ENCODE measurements at regions not wholly inside any gene's neighbourhood (a gene's known extent, or its start where the extent isn't known, plus 50 kb on each side); places are given as distances from the start of the nearest gene placed in this dataset.
"Not testable (repeated sequence)": the region's sequence is repeated elsewhere in the genome, so short reads cannot be mapped to it uniquely, and the experiment has no call there.

GRCh38 chr14:31911160-31911559, 165.9 kb upstream of the ARHGAP5 start:
- DNase-seq, result no peak
- H3K27me3 Mint-ChIP-seq, result peaks cover 9% of the 10 kb centered on the region
- peaks cover 5% of the 10 kb centered on the region for H3K36me3 Mint-ChIP-seq (ENCODE audit: low read depth)
- peaks cover 9% of the 10 kb centered on the region for H3K9me3 Mint-ChIP-seq
- ChIA-PET POLR2A (no interaction called here), CTCF (no interaction called here)
- no peak overlapping the region for H3K27ac Mint-ChIP-seq
- H3K4me3 Mint-ChIP-seq, result no peak overlapping the region
- H3K4me1 Mint-ChIP-seq, result no peaks in the 10 kb centered on the region

GRCh38 chr14:31913370-31913769, 163.7 kb upstream of the ARHGAP5 start:
- no peak overlapping the region for H3K4me3 Mint-ChIP-seq
- no peak overlapping the region for H3K27ac Mint-ChIP-seq
- no peaks in the 10 kb centered on the region for H3K4me1 Mint-ChIP-seq
- peaks cover 6% of the 10 kb centered on the region for H3K27me3 Mint-ChIP-seq
- CTCF ChIA-PET, result no interaction called here
- H3K36me3 Mint-ChIP-seq (ENCODE audit: low read depth), result peaks cover 5% of the 10 kb centered on the region
- H3K9me3 Mint-ChIP-seq, result peaks cover 9% of the 10 kb centered on the region
- DNase-seq, result no peak
- POLR2A ChIA-PET, result no interaction called here

- DNase-seq; H3K9me3 Mint-ChIP-seq; CTCF ChIA-PET; H3K4me1 Mint-ChIP-seq; H3K36me3 Mint-ChIP-seq (ENCODE audit: low read depth); H3K27me3 Mint-ChIP-seq; H3K27ac Mint-ChIP-seq; H3K4me3 Mint-ChIP-seq; POLR2A ChIA-PET: not testable (repeated sequence)
Measured at GRCh38 chr14:31918289-31918688, 158.8 kb upstream of the ARHGAP5 start.

- CTCF ChIA-PET, result no interaction called here
- H3K4me3 Mint-ChIP-seq, result no peak overlapping the region
- POLR2A ChIA-PET, result no interaction called here
- no peak for DNase-seq
- H3K27me3 Mint-ChIP-seq, result peaks cover 2% of the 10 kb centered on the region
- no peaks in the 10 kb centered on the region for H3K36me3 Mint-ChIP-seq (ENCODE audit: low read depth)
- no peak overlapping the region for H3K27ac Mint-ChIP-seq
- H3K4me1 Mint-ChIP-seq, result no peaks in the 10 kb centered on the region
- H3K9me3 Mint-ChIP-seq, result no peaks in the 10 kb centered on the region
Measured at GRCh38 chr14:31920001-31920400, 157.1 kb upstream of the ARHGAP5 start.

DNA sequence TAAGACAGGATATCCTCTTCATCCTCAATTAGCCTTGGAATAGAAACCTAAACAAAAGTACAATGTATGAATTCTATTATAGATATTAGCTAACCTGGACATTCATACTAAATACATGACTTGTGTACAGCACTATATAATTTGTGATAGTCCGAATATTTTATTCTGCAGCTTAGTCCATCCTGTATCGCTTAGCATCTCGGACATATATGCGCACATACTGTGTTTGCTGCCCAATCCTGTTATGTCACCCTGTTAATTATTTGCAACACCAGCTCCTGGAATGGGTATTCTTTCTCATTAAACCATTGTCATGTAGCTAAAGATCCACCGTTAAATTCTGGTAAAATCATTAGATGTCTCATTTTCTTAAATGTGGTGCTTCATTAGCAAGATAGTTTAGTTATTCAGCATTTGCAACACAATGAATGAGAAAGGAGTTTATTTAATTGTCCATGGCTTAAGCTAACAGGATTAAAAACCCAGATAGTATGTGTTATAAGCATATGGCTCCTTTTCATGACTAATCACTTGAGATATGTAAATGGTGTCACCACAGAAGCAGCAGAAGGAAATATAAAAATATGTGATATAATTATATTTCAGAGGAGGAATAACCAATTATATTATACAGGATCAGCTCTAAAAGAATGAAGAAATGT, 156.0 kb upstream of the ARHGAP5 start:
- ChIA-PET CTCF (no interaction called here), POLR2A (no interaction called here)
- Mint-ChIP-seq H3K27me3 (peaks cover 2% of the 10 kb centered on the region), H3K36me3 (ENCODE audit: low read depth) (no peaks in the 10 kb centered on the region), H3K27ac (no peak overlapping the region), H3K4me3 (no peak overlapping the region), H3K9me3 (no peaks in the 10 kb centered on the region), H3K4me1 (no peaks in the 10 kb centered on the region)
- no peak for DNase-seq

DNA sequence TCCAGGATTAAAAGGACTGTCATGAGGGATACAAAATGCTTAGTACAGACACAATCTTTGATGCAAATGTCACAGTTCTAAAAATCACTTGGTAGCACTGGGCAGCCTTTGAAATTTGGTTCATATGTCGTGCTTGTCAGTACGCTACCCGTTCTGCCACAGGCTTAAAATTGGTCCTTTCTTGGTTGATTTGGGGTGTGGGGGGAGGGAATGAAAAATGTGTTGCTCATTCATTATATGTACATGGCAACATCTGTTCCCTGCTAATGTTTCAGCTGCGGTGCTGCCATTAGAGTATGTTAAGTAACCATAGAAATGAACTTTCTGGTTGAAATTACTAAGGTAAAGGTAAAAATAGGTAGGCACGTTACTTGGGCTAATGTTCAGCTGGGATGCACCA, 155.4 kb upstream of the ARHGAP5 start:
- no peak for DNase-seq
- ChIA-PET CTCF (no interaction called here), POLR2A (no interaction called here)
- peaks cover 2% of the 10 kb centered on the region for H3K27me3 Mint-ChIP-seq
- no peaks in the 10 kb centered on the region for H3K36me3 Mint-ChIP-seq (ENCODE audit: low read depth)
- no peak overlapping the region for H3K4me3 Mint-ChIP-seq
- H3K9me3 Mint-ChIP-seq, result no peaks in the 10 kb centered on the region
- no peak overlapping the region for H3K27ac Mint-ChIP-seq
- H3K4me1 Mint-ChIP-seq, result peaks cover 2% of the 10 kb centered on the region

DNA sequence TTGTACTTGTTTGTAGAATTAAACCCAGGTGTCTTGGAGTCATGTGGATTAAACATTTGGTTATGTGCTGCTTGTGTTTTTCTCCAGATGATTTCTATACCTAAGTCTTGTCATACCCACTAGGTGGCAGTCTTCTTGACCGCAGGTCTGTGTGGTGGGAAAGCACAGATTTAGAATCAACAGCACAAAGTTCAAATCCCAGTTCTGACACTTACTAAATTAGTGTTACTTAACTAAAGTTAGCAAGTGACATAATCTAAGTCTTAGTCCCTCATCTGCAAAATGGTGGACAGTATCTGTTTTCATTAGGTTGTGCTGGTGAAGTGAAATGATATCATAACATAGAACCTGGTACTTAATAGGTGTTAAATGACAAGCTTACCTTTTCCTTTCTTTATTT, 151.0 kb upstream of the ARHGAP5 start:
- CTCF ChIA-PET, result interaction anchor here (0.7 to 2.7 kb wide), 16 partner anchors 9 to 634 kb away, joined by 3 to 16 read pairs (median 4); no protein-coding TSS in a partner anchor
- no peak overlapping the region for H3K27ac Mint-ChIP-seq
- H3K4me1 Mint-ChIP-seq, result peaks cover 15% of the 10 kb centered on the region
- H3K4me3 Mint-ChIP-seq, result no peak overlapping the region
- H3K9me3 Mint-ChIP-seq, result no peaks in the 10 kb centered on the region
- H3K27me3 Mint-ChIP-seq, result no peaks in the 10 kb centered on the region
- peak; percentile 32 for DNase-seq
- POLR2A ChIA-PET, result interaction anchor here (0.7 to 1.3 kb wide), 2 partner anchors 11 to 14 kb away, joined by 3 to 4 read pairs; no protein-coding TSS in a partner anchor
- H3K36me3 Mint-ChIP-seq (ENCODE audit: low read depth), result no peaks in the 10 kb centered on the region

DNA sequence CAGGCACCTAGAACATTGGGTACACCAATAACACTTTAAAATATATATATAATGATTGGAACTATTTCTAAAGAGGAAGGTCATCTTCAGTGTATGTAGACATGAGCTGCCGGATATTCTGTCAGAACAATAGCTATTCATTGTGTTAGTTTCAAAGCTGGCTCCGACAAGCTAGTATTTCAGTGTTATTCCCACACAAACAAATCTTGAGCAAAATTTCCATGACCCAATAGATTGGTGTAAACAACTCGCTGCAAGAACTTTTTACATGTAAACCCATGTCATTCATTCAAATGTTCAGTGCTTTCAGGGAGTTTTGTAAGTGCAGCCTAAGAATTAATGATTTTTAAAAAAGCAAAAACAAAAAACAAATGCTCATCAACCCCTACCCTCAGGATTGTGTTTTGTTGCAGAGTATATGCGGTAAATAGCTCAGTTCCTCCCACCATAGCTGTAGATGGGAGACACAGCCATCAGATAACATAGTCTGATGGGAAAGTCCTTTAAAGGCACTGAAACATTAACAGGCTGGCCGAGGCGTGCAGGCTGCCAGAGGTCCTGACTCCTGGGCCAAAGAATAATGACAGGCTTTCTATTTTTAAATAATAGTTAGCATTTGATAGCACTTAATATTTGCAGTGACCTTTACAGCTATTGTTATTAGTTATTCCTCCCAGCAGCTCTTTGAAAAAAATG, 150.3 kb upstream of the ARHGAP5 start:
- Mint-ChIP-seq H3K27ac (no peak overlapping the region), H3K4me3 (no peak overlapping the region), H3K4me1 (peaks cover 15% of the 10 kb centered on the region), H3K27me3 (no peaks in the 10 kb centered on the region), H3K9me3 (no peaks in the 10 kb centered on the region), H3K36me3 (ENCODE audit: low read depth) (no peaks in the 10 kb centered on the region)
- ChIA-PET POLR2A (interaction anchor here (0.7 to 1.3 kb wide), 2 partner anchors 11 to 14 kb away, joined by 3 to 4 read pairs; no protein-coding TSS in a partner anchor), CTCF (interaction anchor here (0.6 to 2.7 kb wide), 18 partner anchors 9 to 633 kb away, joined by 3 to 16 read pairs (median 4); no protein-coding TSS in a partner anchor)
- no peak for DNase-seq

- no peaks in the 10 kb centered on the region for H3K27me3 Mint-ChIP-seq
- ChIA-PET POLR2A (interaction anchor here (1.3 kb wide), 1 partner anchor 10 kb away, joined by 4 read pairs; no protein-coding TSS in a partner anchor), CTCF (interaction anchor here (0.8 to 2.7 kb wide), 8 partner anchors 8 to 328 kb away, joined by 3 to 16 read pairs (median 9); no protein-coding TSS in a partner anchor)
- peak overlapping the region; percentile 11 for H3K27ac Mint-ChIP-seq
- DNase-seq, result no peak
- no peaks in the 10 kb centered on the region for H3K9me3 Mint-ChIP-seq
- H3K36me3 Mint-ChIP-seq (ENCODE audit: low read depth), result no peaks in the 10 kb centered on the region
- H3K4me1 Mint-ChIP-seq, result peaks cover 15% of the 10 kb centered on the region
- H3K4me3 Mint-ChIP-seq, result no peak overlapping the region
Measured at GRCh38 chr14:31927348-31927832, 149.7 kb upstream of the ARHGAP5 start.

DNA sequence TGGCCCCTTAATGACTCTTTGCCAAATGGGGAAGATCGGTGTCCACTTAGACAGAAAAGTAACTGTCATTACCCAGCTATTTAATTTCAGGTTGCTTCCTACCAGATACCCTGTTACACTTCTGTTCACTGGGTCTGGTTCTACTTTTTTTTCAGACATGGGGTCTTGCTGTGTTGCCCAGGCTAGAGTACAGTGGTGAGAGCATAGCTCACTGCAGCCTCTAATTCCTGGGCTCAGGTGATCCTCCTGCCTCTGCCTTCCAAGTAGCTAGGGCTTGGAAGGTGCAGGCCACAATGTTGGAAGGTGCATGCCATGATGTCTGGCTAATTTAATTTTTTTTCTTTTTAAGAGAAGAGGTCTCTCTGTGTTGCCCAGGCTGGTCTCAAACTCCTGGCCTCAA, 147.0 kb upstream of the ARHGAP5 start:
- Mint-ChIP-seq H3K36me3 (ENCODE audit: low read depth) (no peaks in the 10 kb centered on the region), H3K27me3 (no peaks in the 10 kb centered on the region), H3K4me3 (no peak overlapping the region), H3K27ac (no peak overlapping the region), H3K9me3 (no peaks in the 10 kb centered on the region), H3K4me1 (peaks cover 18% of the 10 kb centered on the region)
- CTCF ChIA-PET, result no interaction called here
- POLR2A ChIA-PET, result no interaction called here
- no peak for DNase-seq

DNA sequence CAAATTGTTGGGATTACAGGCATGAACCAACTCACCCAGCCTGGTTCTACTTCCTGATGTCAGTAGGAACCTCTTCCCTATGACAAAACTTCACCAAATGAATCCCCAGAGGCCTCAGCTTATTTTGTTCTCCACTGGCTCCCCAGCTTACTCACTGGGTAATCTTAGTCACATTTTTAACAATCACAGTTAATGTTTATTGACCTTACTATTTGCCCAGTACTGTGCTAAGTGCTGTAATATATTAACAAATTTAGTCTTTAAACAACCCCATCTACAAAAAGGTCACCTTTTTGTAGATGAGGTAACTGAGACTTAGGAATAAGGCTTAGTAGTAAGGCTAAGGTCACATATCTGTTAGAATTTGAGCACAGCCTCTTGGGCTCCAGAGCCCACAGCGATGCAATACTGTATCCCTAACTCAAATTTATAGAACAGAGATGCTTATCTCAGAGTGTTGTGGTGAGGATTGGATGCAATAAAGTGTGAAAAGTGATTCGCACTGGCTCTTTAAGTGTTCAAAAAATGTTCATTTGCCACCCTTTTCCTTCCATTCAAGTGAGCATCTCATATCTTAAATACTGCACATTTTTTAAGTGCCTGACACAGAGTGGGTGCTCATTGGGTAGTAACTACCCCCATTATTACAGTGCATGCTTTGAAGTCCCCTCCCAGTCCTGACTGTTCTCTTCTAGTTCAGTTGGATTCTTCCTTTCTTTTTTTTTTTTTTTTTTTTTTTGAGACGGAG, 146.4 kb upstream of the ARHGAP5 start:
- ChIA-PET CTCF (no interaction called here), POLR2A (no interaction called here)
- peaks cover 18% of the 10 kb centered on the region for H3K4me1 Mint-ChIP-seq
- H3K9me3 Mint-ChIP-seq, result no peaks in the 10 kb centered on the region
- no peaks in the 10 kb centered on the region for H3K27me3 Mint-ChIP-seq
- no peak overlapping the region for H3K4me3 Mint-ChIP-seq
- H3K27ac Mint-ChIP-seq, result no peak overlapping the region
- no peaks in the 10 kb centered on the region for H3K36me3 Mint-ChIP-seq (ENCODE audit: low read depth)
- no peak for DNase-seq

- DNase-seq, result no peak
- Mint-ChIP-seq H3K4me3 (no peak overlapping the region), H3K27ac (no peak overlapping the region), H3K4me1 (peaks cover 18% of the 10 kb centered on the region), H3K36me3 (ENCODE audit: low read depth) (no peaks in the 10 kb centered on the region), H3K9me3 (no peaks in the 10 kb centered on the region), H3K27me3 (no peaks in the 10 kb centered on the region)
- ChIA-PET CTCF (no interaction called here), POLR2A (no interaction called here)
Measured at GRCh38 chr14:31932675-31933074, 144.4 kb upstream of the ARHGAP5 start.

- H3K4me3 Mint-ChIP-seq, result no peak overlapping the region
- H3K36me3 Mint-ChIP-seq (ENCODE audit: low read depth), result no peaks in the 10 kb centered on the region
- H3K4me1 Mint-ChIP-seq, result peaks cover 24% of the 10 kb centered on the region
- CTCF ChIA-PET, result interaction anchor here (1.3 to 2.4 kb wide), 4 partner anchors 9 to 321 kb away, joined by 3 to 10 read pairs (median 7); no protein-coding TSS in a partner anchor
- POLR2A ChIA-PET, result no interaction called here
- no peaks in the 10 kb centered on the region for H3K9me3 Mint-ChIP-seq
- no peak for DNase-seq
- H3K27me3 Mint-ChIP-seq, result no peaks in the 10 kb centered on the region
- H3K27ac Mint-ChIP-seq, result no peak overlapping the region
Measured at GRCh38 chr14:31933716-31934115, 143.4 kb upstream of the ARHGAP5 start.
